ENCODE measurements at regions not wholly inside any gene's neighbourhood (a gene's known extent, or its start where the extent isn't known, plus 50 kb on each side); places are given as distances from the start of the nearest gene placed in this dataset.

- no peaks in the 10 kb centered on the region for H3K36me3 ChIP-seq (ENCODE audit: control insufficient read depth, insufficient read depth, low read length)
- no peaks in the 10 kb centered on the region for H3K27me3 ChIP-seq (ENCODE audit: control insufficient read depth, insufficient read depth, low read length, poor library complexity, severe bottlenecking)
- no peaks in the 10 kb centered on the region for H3K9me3 ChIP-seq (ENCODE audit: control insufficient read depth, low read length)
- H3K4me3 ChIP-seq (ENCODE audit: insufficient read depth, low read depth, low read length), result no peak overlapping the region
- 91 to 92% methylated on average over 10 of the region's 10 CpGs for WGBS, 2 experiments
- no peak overlapping the region for H3K27ac ChIP-seq (ENCODE audit: insufficient read depth, low read depth, low read length, poor library complexity, severe bottlenecking)
- no peaks in the 10 kb centered on the region for H3K4me1 ChIP-seq (ENCODE audit: control insufficient read depth, insufficient read depth, low read length)
Observed at GRCh38 chr4:135385830-135386581, 1184.4 kb upstream of the PABPC4L start.

GRCh38 chr4:135383356-135384288 lies 1182.0 kb upstream of the PABPC4L start:
- peaks cover 2% of the 10 kb centered on the region for H3K9me3 ChIP-seq (ENCODE audit: control insufficient read depth, low read length)
- no peak overlapping the region for H3K27ac ChIP-seq (ENCODE audit: insufficient read depth, low read depth, low read length, poor library complexity, severe bottlenecking)
- no peaks in the 10 kb centered on the region for H3K27me3 ChIP-seq (ENCODE audit: control insufficient read depth, insufficient read depth, low read length, poor library complexity, severe bottlenecking)
- H3K4me1 ChIP-seq (ENCODE audit: control insufficient read depth, insufficient read depth, low read length), result no peaks in the 10 kb centered on the region
- H3K36me3 ChIP-seq (ENCODE audit: control insufficient read depth, insufficient read depth, low read length), result no peaks in the 10 kb centered on the region
- WGBS, 2 experiments, result 50% methylated on average over 1 of the region's 1 CpG; no CpG with 5 or more reads in 1 of the 2 experiments
- H3K4me3 ChIP-seq (ENCODE audit: insufficient read depth, low read depth, low read length), result no peak overlapping the region

GRCh38 chr4:135382280-135382959 lies 1180.8 kb upstream of the PABPC4L start:
- 86 to 88% methylated on average over 7 of the region's 7 CpGs for WGBS, 2 experiments
- Histone ChIP-seq H3K27ac (ENCODE audit: insufficient read depth, low read depth, low read length, poor library complexity, severe bottlenecking) (no peak overlapping the region), H3K4me1 (ENCODE audit: control insufficient read depth, insufficient read depth, low read length) (no peaks in the 10 kb centered on the region), H3K27me3 (ENCODE audit: control insufficient read depth, insufficient read depth, low read length, poor library complexity, severe bottlenecking) (no peaks in the 10 kb centered on the region), H3K9me3 (ENCODE audit: control insufficient read depth, low read length) (peaks cover 3% of the 10 kb centered on the region), H3K4me3 (ENCODE audit: insufficient read depth, low read depth, low read length) (no peak overlapping the region), H3K36me3 (ENCODE audit: control insufficient read depth, insufficient read depth, low read length) (no peaks in the 10 kb centered on the region)

GRCh38 chr4:135372131-135372530 lies 1170.5 kb upstream of the PABPC4L start:
- WGBS, 2 experiments, result 96 to 97% methylated on average over 13 of the region's 13 CpGs
- Histone ChIP-seq H3K36me3 (ENCODE audit: control insufficient read depth, insufficient read depth, low read length) (no peaks in the 10 kb centered on the region), H3K27me3 (ENCODE audit: control insufficient read depth, insufficient read depth, low read length, poor library complexity, severe bottlenecking) (no peaks in the 10 kb centered on the region), H3K9me3 (ENCODE audit: control insufficient read depth, low read length) (no peaks in the 10 kb centered on the region), H3K4me1 (ENCODE audit: control insufficient read depth, insufficient read depth, low read length) (no peaks in the 10 kb centered on the region), H3K27ac (ENCODE audit: insufficient read depth, low read depth, low read length, poor library complexity, severe bottlenecking) (no peak overlapping the region), H3K4me3 (ENCODE audit: insufficient read depth, low read depth, low read length) (no peak overlapping the region)

- Histone ChIP-seq H3K27ac (ENCODE audit: insufficient read depth, low read depth, low read length, poor library complexity, severe bottlenecking) (no peak overlapping the region), H3K36me3 (ENCODE audit: control insufficient read depth, insufficient read depth, low read length) (no peaks in the 10 kb centered on the region), H3K9me3 (ENCODE audit: control insufficient read depth, low read length) (no peaks in the 10 kb centered on the region), H3K27me3 (ENCODE audit: control insufficient read depth, insufficient read depth, low read length, poor library complexity, severe bottlenecking) (no peaks in the 10 kb centered on the region), H3K4me3 (ENCODE audit: insufficient read depth, low read depth, low read length) (no peak overlapping the region), H3K4me1 (ENCODE audit: control insufficient read depth, insufficient read depth, low read length) (no peaks in the 10 kb centered on the region)
- 88 to 89% methylated on average over 4 of the region's 4 CpGs for WGBS, 2 experiments
Observed at GRCh38 chr4:135371137-135371536, 1169.5 kb upstream of the PABPC4L start.

- H3K4me3 ChIP-seq (ENCODE audit: insufficient read depth, low read depth, low read length), result no peak overlapping the region
- H3K27me3 ChIP-seq (ENCODE audit: control insufficient read depth, insufficient read depth, low read length, poor library complexity, severe bottlenecking), result no peaks in the 10 kb centered on the region
- no peaks in the 10 kb centered on the region for H3K4me1 ChIP-seq (ENCODE audit: control insufficient read depth, insufficient read depth, low read length)
- H3K27ac ChIP-seq (ENCODE audit: insufficient read depth, low read depth, low read length, poor library complexity, severe bottlenecking), result no peak overlapping the region
- H3K9me3 ChIP-seq (ENCODE audit: control insufficient read depth, low read length), result no peaks in the 10 kb centered on the region
- 86 to 93% methylated on average over 3 of the region's 3 CpGs for WGBS, 2 experiments
- no peaks in the 10 kb centered on the region for H3K36me3 ChIP-seq (ENCODE audit: control insufficient read depth, insufficient read depth, low read length)
Observed at GRCh38 chr4:135368831-135369230, 1167.2 kb upstream of the PABPC4L start.

- Histone ChIP-seq H3K9me3 (ENCODE audit: control insufficient read depth, low read length) (no peaks in the 10 kb centered on the region), H3K27ac (ENCODE audit: insufficient read depth, low read depth, low read length, poor library complexity, severe bottlenecking) (no peak overlapping the region), H3K4me3 (ENCODE audit: insufficient read depth, low read depth, low read length) (no peak overlapping the region), H3K27me3 (ENCODE audit: control insufficient read depth, insufficient read depth, low read length, poor library complexity, severe bottlenecking) (no peaks in the 10 kb centered on the region), H3K36me3 (ENCODE audit: control insufficient read depth, insufficient read depth, low read length) (no peaks in the 10 kb centered on the region), H3K4me1 (ENCODE audit: control insufficient read depth, insufficient read depth, low read length) (no peaks in the 10 kb centered on the region)
- WGBS, 2 experiments, result 100% methylated on average over 1 of the region's 1 CpG; no CpG with 5 or more reads in 1 of the 2 experiments
Observed at GRCh38 chr4:135365065-135365464, 1163.5 kb upstream of the PABPC4L start.

GRCh38 chr4:135359128-135359527 lies 1157.5 kb upstream of the PABPC4L start:
- no peaks in the 10 kb centered on the region for H3K9me3 ChIP-seq (ENCODE audit: control insufficient read depth, low read length)
- no peak overlapping the region for H3K4me3 ChIP-seq (ENCODE audit: insufficient read depth, low read depth, low read length)
- no peaks in the 10 kb centered on the region for H3K36me3 ChIP-seq (ENCODE audit: control insufficient read depth, insufficient read depth, low read length)
- H3K27me3 ChIP-seq (ENCODE audit: control insufficient read depth, insufficient read depth, low read length, poor library complexity, severe bottlenecking), result no peaks in the 10 kb centered on the region
- H3K27ac ChIP-seq (ENCODE audit: insufficient read depth, low read depth, low read length, poor library complexity, severe bottlenecking), result no peak overlapping the region
- H3K4me1 ChIP-seq (ENCODE audit: control insufficient read depth, insufficient read depth, low read length), result no peaks in the 10 kb centered on the region
- WGBS, 2 experiments, result 93% methylated on average over 1 of the region's 1 CpG; no CpG with 5 or more reads in 1 of the 2 experiments

GRCh38 chr4:135357091-135357490 lies 1155.5 kb upstream of the PABPC4L start:
- 89 to 94% methylated on average over 1 of the region's 1 CpG for WGBS, 2 experiments
- H3K4me1 ChIP-seq (ENCODE audit: control insufficient read depth, insufficient read depth, low read length), result no peaks in the 10 kb centered on the region
- no peak overlapping the region for H3K4me3 ChIP-seq (ENCODE audit: insufficient read depth, low read depth, low read length)
- no peak overlapping the region for H3K27ac ChIP-seq (ENCODE audit: insufficient read depth, low read depth, low read length, poor library complexity, severe bottlenecking)
- no peaks in the 10 kb centered on the region for H3K9me3 ChIP-seq (ENCODE audit: control insufficient read depth, low read length)
- no peaks in the 10 kb centered on the region for H3K36me3 ChIP-seq (ENCODE audit: control insufficient read depth, insufficient read depth, low read length)
- no peaks in the 10 kb centered on the region for H3K27me3 ChIP-seq (ENCODE audit: control insufficient read depth, insufficient read depth, low read length, poor library complexity, severe bottlenecking)

- Histone ChIP-seq H3K27ac (ENCODE audit: insufficient read depth, low read depth, low read length, poor library complexity, severe bottlenecking) (no peak overlapping the region), H3K4me1 (ENCODE audit: control insufficient read depth, insufficient read depth, low read length) (no peaks in the 10 kb centered on the region), H3K4me3 (ENCODE audit: insufficient read depth, low read depth, low read length) (no peak overlapping the region), H3K36me3 (ENCODE audit: control insufficient read depth, insufficient read depth, low read length) (no peaks in the 10 kb centered on the region), H3K9me3 (ENCODE audit: control insufficient read depth, low read length) (no peaks in the 10 kb centered on the region), H3K27me3 (ENCODE audit: control insufficient read depth, insufficient read depth, low read length, poor library complexity, severe bottlenecking) (no peaks in the 10 kb centered on the region)
- WGBS, 2 experiments, result 83 to 91% methylated on average over 1 of the region's 1 CpG
Observed at GRCh38 chr4:135354876-135355275, 1153.3 kb upstream of the PABPC4L start.

Data from ectodermal cell (in vitro differentiated cells).